IMR-90 (cell line): ENCODE measurements at regions not wholly inside any gene's neighbourhood (a gene's known extent, or its start where the extent isn't known, plus 50 kb on each side); places are given as distances from the start of the nearest gene placed in this dataset.

ENCODE experiments used
- BHLHE40 ChIP-seq: fragments of 150-350 bp; IDR thresholded peaks from 2 replicates; pipeline ENCODE4 v1.6.1; 2016; ENCODE audit warnings: mild to moderate bottlenecking, low read depth, low read length
- CEBPB ChIP-seq: IDR thresholded peaks from 2 replicates; pipeline ENCODE4 v1.6.1; 2012; ENCODE audit warnings: low read depth, low read length, improper control_type of control experiment
- MAFK ChIP-seq: IDR thresholded peaks from 2 replicates; pipeline ENCODE4 v1.6.1; 2012; ENCODE audit warnings: low read depth, low read length, improper control_type of control experiment
- MAZ ChIP-seq: IDR thresholded peaks from 2 replicates; pipeline ENCODE4 v1.6.1; 2012; ENCODE audit warnings: low read depth, mild to moderate bottlenecking, low read length, improper control_type of control experiment, moderate library complexity, borderline replicate concordance
- MXI1 ChIP-seq: IDR thresholded peaks from 2 replicates; pipeline ENCODE4 v1.6.1; 2012; ENCODE audit warnings: low read depth, mild to moderate bottlenecking, low read length, moderate library complexity, borderline replicate concordance
- NFE2L2 ChIP-seq: fragments of 150-350 bp; IDR thresholded peaks from 2 replicates; pipeline ENCODE4 v1.6.1; 2016; ENCODE audit warnings: low read depth, mild to moderate bottlenecking, low read length
- POLR2A ChIP-seq: IDR thresholded peaks from 2 replicates; pipeline ENCODE4 v1.6.1; 2012; ENCODE audit warnings: mild to moderate bottlenecking, low read depth, low read length
- RAD21 ChIP-seq: IDR thresholded peaks from 2 replicates; pipeline ENCODE4 v1.6.1; 2012; ENCODE audit warnings: low read length, improper control_type of control experiment
- SMC3 ChIP-seq: fragments of 150-350 bp; IDR thresholded peaks from 2 replicates; pipeline ENCODE4 v1.6.1; 2016; ENCODE audit warnings: low read depth, mild to moderate bottlenecking, antibody characterized with exemption, low read length, moderate library complexity
- TF ChIP-seq, protein P1 (sequence below): conservative IDR thresholded peaks from 2 replicates; pipeline ENCODE4 v1.5.1; 2012; ENCODE audit warnings: mild to moderate bottlenecking, low read depth, low read length, improper control_type of control experiment
- TF ChIP-seq, protein P2 (sequence below): fragments of 150-350 bp; IDR thresholded peaks from 2 replicates; pipeline ENCODE4 v1.6.1; 2016; ENCODE audit warnings: low read depth, mild to moderate bottlenecking, low read length, moderate library complexity, borderline replicate concordance
- TF ChIP-seq, protein P3 (sequence below): fragments of 150-350 bp; IDR thresholded peaks from 2 replicates; pipeline ENCODE4 v1.6.1; 2017; ENCODE audit warnings: mild to moderate bottlenecking, antibody characterized with exemption, low read length, low read depth

DNA sequence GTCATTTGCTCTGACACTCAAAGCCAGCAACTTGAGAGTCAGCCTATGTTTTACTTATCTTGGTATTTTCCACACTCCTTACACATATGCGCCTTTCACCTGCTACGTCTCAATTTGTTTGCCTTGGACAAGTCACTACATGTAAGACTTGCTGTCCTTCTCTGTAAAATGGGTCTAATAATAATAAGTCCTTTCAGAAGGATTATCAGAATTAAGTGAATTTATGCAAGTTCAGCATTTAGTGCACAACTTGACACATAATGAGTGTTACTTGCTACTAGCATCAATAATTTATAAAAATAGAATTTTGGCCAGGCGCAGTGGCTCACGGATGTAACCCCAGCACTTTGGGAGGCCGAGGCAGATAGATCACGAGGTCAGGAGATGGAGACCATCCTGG is 71.1 kb upstream of the UBL3 start:
- TF ChIP-seq, protein P1, sequence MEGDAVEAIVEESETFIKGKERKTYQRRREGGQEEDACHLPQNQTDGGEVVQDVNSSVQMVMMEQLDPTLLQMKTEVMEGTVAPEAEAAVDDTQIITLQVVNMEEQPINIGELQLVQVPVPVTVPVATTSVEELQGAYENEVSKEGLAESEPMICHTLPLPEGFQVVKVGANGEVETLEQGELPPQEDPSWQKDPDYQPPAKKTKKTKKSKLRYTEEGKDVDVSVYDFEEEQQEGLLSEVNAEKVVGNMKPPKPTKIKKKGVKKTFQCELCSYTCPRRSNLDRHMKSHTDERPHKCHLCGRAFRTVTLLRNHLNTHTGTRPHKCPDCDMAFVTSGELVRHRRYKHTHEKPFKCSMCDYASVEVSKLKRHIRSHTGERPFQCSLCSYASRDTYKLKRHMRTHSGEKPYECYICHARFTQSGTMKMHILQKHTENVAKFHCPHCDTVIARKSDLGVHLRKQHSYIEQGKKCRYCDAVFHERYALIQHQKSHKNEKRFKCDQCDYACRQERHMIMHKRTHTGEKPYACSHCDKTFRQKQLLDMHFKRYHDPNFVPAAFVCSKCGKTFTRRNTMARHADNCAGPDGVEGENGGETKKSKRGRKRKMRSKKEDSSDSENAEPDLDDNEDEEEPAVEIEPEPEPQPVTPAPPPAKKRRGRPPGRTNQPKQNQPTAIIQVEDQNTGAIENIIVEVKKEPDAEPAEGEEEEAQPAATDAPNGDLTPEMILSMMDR: no peak
- TF ChIP-seq POLR2A (no peak), MXI1 (no peak), RAD21 (no peak), CEBPB (no peak), BHLHE40 (no peak), MAFK (peak; percentile 87), MAZ (no peak), SMC3 (no peak), NFE2L2 (no peak)
- TF ChIP-seq, protein P2, sequence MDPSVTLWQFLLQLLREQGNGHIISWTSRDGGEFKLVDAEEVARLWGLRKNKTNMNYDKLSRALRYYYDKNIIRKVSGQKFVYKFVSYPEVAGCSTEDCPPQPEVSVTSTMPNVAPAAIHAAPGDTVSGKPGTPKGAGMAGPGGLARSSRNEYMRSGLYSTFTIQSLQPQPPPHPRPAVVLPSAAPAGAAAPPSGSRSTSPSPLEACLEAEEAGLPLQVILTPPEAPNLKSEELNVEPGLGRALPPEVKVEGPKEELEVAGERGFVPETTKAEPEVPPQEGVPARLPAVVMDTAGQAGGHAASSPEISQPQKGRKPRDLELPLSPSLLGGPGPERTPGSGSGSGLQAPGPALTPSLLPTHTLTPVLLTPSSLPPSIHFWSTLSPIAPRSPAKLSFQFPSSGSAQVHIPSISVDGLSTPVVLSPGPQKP: no peak
- TF ChIP-seq, protein P3, sequence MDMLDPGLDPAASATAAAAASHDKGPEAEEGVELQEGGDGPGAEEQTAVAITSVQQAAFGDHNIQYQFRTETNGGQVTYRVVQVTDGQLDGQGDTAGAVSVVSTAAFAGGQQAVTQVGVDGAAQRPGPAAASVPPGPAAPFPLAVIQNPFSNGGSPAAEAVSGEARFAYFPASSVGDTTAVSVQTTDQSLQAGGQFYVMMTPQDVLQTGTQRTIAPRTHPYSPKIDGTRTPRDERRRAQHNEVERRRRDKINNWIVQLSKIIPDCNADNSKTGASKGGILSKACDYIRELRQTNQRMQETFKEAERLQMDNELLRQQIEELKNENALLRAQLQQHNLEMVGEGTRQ: no peak
